Mucosa of gallbladder (tissue), 1 donor: ENCODE measurements at regions not wholly inside any gene's neighbourhood (a gene's known extent, or its start where the extent isn't known, plus 50 kb on each side); places are given as distances from the start of the nearest gene placed in this dataset.

Experiments used
- DNase-seq: peaks from one replicate; pipeline ENCODE4 v3.0.0-alpha.2; 2020; ENCODE audit warnings: low spot score
- donor health status: DM: no; HTN: no; CAD: no.

- DNase-seq = no peak
Measured at GRCh38 chr2:104043864-104044263, 810.1 kb upstream of the POU3F3 start.

DNA sequence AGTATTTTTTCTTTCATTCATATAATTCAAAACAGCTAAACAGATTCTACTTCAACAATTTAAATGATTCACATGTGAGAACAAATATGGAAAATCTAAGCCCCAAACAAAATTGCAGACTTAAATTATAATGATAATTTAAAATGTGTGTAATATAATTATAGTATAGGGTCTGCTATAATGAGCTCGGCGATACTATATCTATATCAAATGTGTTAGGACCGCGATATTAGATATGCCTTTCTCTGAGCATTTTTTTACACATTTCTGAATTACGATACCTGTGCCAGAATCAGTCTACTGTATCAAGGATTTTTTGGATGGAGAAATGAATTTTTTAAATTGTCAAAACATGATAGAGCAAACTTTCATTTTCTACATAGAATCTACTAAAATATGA is 808.8 kb upstream of the POU3F3 start:
- DNase-seq = no peak

DNA sequence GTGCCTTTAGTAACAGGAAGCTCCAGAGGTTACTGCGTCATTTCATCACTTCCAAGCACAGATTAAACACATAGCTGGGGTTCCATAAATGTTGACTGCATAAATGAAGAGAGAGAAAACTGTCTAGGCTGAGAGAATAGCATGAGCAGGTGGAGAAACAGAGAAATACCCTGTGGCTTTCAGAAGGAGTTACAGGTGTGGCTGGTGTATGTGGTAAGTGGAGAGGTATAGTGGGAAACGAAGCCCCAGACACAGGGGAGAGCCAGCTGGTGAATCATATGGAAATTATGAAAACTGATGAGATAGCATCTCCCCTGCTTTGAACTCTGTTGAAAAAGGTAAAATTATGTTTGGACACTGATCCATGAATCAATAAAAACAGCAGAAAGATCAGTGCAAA is 807.4 kb upstream of the POU3F3 start:
- no peak for DNase-seq

GRCh38 chr2:104047516-104047915 is 806.4 kb upstream of the POU3F3 start:
- DNase-seq = no peak

DNA sequence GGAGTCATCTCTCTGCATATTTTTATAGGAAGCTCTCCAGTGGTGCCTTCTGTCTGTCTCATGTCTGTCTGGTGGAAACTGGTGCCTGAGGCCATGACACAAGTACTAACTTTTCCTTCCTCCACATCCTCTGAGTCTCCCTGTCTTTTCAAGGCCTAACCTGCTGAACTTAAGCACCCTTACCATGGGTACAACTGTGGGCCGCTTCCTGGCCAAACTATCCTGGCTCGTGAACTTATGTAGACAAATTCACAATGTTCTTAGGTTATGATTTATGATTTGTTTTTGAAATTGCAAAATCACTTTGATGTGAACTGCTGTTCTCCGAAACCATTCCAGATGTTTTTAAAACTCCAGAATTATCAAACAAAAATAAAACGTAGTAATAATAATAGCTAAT is 804.5 kb upstream of the POU3F3 start:
- no peak for DNase-seq

DNA sequence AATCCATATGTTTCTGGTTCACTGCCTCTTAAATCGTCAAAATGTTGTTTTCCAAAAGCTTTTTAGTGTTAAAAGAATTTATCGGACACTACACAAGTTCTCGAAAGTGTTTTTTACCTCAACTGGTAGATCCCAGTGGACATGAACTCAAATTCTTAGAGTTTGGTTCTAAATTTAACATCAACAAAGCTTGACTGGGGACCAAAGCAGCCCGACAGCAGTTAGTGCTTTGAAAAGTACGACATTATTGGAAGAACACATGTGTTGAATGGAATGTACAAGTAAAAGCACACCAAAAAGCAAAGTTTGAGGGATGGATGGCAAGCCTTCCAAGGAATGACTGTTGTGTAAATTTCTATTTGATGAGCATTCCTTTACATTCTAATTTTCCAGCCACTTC is 803.9 kb upstream of the POU3F3 start:
- DNase-seq = no peak

GRCh38 chr2:104050656-104051242 is 803.2 kb upstream of the POU3F3 start:
- no peak for DNase-seq

DNA sequence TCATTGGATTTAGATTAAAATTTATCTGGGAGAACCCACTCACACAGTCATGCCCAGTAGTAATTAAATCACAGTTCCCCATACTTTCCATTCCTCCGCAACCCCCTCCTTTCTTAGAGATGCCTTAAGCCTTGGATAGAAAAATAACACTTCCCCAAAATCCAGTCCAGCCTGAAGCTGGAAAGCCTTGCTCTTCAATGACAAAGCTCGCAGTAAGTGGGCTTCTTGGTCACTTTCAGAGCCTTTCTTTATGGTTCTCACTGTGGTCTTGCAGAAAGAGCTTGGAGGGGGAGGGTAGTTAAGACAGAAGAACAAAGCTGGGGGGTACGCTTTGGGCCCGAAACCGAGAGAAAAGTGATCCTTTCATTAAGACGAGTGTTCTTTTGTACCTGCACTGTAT is 802.1 kb upstream of the POU3F3 start:
- no peak for DNase-seq

DNA sequence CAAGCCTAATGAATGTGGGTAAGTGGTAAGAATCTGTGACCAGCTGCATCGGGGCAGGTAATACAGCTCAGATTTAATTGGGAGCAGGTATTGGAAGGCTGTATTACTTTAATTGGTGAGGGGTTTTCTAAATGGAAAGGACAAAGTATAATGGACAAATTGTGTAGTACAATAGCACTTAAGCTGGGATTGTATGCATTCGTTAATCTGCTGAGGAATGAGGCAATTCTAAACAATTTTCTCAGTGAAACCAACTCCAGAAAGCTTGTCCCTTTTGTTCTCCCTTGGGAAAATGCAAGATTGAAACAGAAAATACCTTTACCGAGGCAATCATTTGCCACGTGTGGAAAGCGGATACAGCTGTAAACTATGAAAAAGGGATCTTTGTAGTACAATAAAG is 801.6 kb upstream of the POU3F3 start:
- no peak for DNase-seq

DNA sequence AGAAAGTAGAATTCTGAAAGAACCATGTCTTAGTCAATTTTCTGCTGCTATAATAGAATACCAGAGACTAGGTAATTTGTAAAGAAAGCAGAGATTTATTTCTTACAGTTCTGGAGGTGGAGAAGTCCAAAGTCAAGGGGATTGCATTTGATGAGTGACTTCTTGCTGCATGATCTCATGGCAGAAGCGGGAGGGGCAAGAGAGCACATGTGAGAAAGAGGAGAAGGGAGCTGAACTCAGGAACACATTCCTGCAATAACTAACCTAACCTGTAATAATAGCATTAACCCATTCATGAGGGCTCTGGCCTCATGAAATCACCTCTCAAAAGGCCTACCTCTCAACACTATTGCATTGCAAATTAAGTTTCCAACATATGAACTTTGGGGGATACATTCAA is 797.5 kb upstream of the POU3F3 start:
- no peak for DNase-seq

DNA sequence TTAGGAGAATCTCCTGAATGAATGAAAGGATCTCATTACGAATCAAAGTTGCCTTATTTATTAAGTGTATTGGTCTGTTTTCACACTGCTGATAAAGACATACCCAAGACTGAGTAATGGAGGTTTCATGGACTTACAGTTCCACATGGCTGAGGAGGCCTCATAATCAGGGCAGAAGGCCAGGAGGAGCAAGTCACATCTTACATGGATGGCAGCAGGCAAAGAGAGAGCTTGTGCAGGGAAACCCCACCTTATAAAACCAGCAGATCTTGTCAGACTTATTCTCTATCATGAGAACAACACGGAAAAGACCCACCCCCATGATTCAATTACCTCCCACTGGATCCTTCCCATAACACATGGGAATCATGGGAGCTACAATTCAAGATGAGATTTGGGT is 785.2 kb upstream of the POU3F3 start:
- DNase-seq = no peak

DNA sequence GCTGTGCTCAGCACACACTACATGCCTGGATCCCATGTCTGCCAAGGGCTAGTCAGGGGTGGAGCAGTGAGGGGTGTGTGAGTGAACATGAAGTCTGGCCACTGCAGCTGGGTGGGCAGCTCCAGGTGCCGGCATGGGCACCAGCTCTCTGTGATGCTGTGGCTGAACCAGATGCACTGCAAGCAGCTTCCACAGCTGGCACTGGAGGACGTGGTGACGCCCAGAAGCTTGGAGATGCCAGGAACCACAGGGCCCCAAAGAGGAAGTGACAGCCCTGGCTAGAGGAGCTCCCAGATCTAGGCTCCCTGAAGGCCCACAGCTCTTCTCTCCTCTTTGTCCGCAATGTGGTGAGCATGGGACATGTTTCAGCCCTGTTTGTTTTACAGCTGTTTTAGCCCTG is 776.3 kb upstream of the POU3F3 start:
- DNase-seq = no peak

- no peak for DNase-seq
Measured at GRCh38 chr2:104078431-104079157, 775.3 kb upstream of the POU3F3 start.

- no peak for DNase-seq
Measured at GRCh38 chr2:104088745-104089144, 765.2 kb upstream of the POU3F3 start.

DNA sequence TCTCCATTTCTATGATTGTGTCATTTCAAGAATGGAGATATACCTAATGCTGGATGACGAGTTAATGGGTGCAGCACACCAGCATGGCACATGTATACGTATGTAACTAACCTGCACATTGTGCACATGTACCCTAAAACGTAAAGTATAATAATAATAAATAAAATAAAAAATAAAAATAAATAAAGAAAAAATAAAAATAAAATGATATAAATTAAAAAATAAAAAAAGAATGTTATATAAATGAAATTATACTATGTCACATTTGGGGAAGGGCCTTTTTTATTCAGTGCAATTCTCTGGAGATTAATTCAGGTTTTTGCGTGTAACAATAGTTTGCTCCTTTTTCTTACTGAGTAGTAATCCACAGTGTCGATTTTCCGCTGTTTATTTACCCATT is 763.5 kb upstream of the POU3F3 start:
- DNase-seq = no peak

GRCh38 chr2:104091894-104092293 is 762.0 kb upstream of the POU3F3 start:
- no peak for DNase-seq

- no peak for DNase-seq
Measured at GRCh38 chr2:104092886-104093285, 761.0 kb upstream of the POU3F3 start.

DNA sequence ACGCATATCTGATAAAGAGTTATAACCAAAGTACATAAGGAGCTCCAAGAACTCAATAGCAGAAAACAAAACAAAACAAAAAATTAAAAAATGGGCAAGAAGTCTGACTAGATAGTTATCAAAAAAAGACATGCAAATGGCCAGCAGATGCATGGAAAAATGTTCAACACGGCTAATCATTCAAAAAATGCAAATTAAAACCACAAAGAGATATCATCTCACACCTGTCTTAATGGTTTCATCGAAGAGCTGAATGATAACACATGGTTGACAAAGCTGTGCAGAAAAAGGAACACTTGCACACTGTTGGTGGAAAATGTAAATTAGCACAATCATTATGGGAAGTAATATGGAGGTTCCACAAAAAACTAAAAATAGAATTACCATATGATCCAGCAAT is 751.3 kb upstream of the POU3F3 start:
- no peak for DNase-seq

- no peak for DNase-seq
Measured at GRCh38 chr2:104109356-104109755, 744.6 kb upstream of the POU3F3 start.

DNA sequence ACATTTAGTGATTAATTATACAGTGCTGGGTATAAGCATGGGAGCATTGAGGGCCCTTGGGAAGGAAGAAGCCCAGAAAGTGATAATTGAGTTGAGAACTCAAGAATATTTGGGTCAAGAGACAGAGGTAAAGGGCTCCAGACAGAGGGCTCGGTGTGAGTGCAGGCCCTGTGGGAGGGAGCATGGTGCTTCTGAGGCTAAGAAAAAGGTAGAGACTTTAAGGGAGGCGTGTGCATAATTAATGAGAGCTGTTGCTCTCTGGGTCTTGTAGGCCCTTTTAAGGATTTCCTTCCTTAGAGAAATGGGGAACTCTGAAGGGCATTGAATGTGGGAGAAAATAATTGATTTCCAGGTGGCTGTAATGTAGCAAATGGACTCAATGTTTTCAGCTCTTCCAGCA is 735.0 kb upstream of the POU3F3 start:
- no peak for DNase-seq

- DNase-seq = no peak
Measured at GRCh38 chr2:104120171-104120570, 733.7 kb upstream of the POU3F3 start.

GRCh38 chr2:104125096-104125495 is 728.8 kb upstream of the POU3F3 start:
- DNase-seq = no peak

GRCh38 chr2:104127049-104127770 is 726.7 kb upstream of the POU3F3 start:
- no peak for DNase-seq
